ENCODE measurements at regions not wholly inside any gene's neighbourhood (a gene's known extent, or its start where the extent isn't known, plus 50 kb on each side); places are given as distances from the start of the nearest gene placed in this dataset.

DNA sequence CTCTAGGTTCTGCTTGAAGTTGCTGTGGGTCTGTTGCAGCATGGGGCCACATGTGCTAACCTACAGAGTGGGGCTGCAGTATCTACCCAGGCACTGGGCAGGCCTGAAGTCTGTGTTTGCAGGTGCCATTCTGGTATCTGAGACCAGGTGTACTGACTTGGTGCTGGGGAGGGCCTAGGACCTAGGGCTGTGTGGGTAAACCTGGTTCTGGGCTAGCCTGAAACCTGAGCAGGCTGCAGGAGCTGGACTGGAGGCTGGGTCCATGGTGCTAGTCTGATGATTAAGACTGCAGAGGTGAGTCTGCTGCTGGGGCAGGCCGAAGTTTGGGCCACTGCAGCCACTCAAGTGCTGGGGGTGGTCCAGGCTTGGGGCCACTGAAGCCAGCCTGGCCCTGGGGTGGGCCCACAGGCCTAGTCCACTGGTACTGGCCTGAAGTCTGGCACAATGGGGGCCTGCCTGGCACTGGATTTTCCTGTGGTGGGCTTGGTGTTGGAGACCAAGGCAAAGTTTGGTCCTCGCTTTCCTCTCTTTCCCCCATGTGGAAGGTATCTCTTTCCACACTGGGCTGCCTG is 310.6 kb downstream of the NDFIP2 start:
- no peaks in the 10 kb centered on the region for H3K27me3 ChIP-seq
- H3K4me3 ChIP-seq (ENCODE audit: low read depth, low read length) = no peak overlapping the region
- no peaks in the 10 kb centered on the region; the same call in 1 of the 2 replicates for H3K9me3 ChIP-seq
- no peaks in the 10 kb centered on the region for H3K36me3 ChIP-seq
- TF ChIP-seq, protein P1, sequence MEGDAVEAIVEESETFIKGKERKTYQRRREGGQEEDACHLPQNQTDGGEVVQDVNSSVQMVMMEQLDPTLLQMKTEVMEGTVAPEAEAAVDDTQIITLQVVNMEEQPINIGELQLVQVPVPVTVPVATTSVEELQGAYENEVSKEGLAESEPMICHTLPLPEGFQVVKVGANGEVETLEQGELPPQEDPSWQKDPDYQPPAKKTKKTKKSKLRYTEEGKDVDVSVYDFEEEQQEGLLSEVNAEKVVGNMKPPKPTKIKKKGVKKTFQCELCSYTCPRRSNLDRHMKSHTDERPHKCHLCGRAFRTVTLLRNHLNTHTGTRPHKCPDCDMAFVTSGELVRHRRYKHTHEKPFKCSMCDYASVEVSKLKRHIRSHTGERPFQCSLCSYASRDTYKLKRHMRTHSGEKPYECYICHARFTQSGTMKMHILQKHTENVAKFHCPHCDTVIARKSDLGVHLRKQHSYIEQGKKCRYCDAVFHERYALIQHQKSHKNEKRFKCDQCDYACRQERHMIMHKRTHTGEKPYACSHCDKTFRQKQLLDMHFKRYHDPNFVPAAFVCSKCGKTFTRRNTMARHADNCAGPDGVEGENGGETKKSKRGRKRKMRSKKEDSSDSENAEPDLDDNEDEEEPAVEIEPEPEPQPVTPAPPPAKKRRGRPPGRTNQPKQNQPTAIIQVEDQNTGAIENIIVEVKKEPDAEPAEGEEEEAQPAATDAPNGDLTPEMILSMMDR (IDR thresholded peaks at IDR 0.05; ENCODE audit: low read depth, low read length) = no peak
- DNase-seq = no peak
- H3K4me1 ChIP-seq = peaks cover 7% of the 10 kb centered on the region

DNA sequence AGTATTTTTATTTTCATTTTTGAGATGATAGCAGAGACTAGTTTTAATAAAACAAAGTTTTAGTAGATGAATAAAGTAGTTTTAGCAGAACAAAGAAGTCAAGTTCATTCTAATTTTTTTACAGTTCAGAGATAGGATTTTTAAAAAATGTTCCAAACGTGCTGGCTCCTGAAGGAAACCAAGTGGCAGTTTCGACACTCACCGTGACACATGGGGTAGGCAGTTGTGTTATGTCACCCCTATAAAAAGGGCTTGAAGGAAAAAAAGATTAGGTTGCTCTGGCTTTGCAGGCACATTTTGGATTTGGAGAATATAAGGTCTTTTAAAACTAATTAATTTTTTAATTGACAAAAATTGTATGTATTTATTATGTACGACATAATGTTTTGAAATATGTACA is 305.2 kb downstream of the NDFIP2 start:
- Histone ChIP-seq H3K27me3 (no peaks in the 10 kb centered on the region), H3K4me3 (ENCODE audit: low read depth, low read length) (no peak overlapping the region), H3K36me3 (no peaks in the 10 kb centered on the region), H3K4me1 (peaks cover 8% of the 10 kb centered on the region), H3K9me3 (no peaks in the 10 kb centered on the region; the same call in 1 of the 2 replicates)
- TF ChIP-seq, protein P1 (IDR thresholded peaks at IDR 0.05; ENCODE audit: low read depth, low read length) = no peak
- no peak for DNase-seq

DNA sequence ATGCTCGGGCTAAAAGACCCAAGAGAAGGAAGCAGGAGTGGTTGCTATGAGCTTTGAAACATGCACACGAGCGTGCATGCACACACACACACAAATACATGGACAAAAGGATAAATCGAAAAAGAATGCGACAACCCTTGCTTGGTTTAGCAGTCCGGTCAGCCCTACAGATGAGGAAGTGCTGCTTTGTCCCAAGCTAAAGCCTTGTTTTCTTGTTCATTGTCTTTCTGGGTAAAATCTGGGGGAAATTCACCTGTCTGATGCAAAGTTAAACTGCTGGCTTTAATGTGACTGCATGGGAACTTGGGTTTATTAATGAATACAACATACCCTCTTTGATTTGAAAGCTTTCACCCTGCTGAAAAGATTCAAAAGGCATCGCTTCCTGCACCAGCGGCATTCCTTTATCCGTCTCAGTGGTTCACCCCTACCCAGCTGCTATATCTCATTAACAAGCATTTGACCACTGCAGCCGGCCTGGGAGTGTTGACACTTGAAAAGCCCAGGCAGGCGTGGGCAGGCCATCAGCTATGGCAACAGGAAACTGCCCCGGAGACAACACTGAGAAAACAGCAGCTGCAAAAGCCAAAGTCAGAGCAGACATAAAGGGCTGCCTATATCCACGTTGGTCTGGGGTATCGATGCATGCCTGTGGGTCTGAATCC is 301.7 kb downstream of the NDFIP2 start:
- Histone ChIP-seq H3K9me3 (no peaks in the 10 kb centered on the region), H3K27me3 (no peaks in the 10 kb centered on the region), H3K36me3 (no peaks in the 10 kb centered on the region), H3K4me1 (peaks cover 8% of the 10 kb centered on the region), H3K4me3 (ENCODE audit: low read depth, low read length) (no peak overlapping the region)
- DNase-seq = no peak
- TF ChIP-seq, protein P1 (IDR thresholded peaks at IDR 0.05; ENCODE audit: low read depth, low read length) = no peak

DNA sequence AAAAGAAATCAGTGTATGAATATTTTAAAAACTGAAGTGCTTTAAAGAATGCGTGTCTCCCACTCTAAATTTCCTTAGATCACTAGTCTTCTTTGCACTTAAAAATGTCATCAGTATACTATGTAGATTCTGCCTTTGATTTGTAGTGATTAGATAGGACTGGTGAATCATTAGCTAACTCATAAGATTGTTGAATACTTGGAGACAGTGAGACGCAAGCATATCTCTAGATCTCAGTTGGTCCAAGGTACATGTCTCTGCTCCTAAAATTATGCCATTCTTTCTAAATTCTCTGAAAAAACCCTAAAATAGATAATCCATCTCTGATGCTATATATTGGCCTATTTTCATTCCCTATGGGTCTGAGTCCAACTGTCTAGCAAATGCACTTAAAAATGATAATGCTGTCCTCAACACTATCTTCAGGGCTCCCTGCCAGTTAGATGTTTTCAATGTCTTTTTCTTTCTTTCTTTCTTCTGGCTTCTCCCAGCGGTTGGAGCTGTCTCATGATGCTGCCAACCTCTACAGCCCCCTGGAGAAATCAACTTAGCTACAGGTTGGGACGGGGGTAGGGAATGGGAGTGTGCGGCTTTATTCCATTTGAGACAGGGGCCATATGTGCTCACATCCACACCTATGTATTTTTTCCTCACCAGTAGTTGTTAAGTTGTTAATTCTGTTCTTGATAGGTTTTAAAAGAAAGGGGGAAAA is 301.0 kb downstream of the NDFIP2 start:
- Histone ChIP-seq H3K4me1 (peaks cover 12% of the 10 kb centered on the region), H3K27me3 (no peaks in the 10 kb centered on the region), H3K36me3 (no peaks in the 10 kb centered on the region), H3K4me3 (ENCODE audit: low read depth, low read length) (no peak overlapping the region), H3K9me3 (no peaks in the 10 kb centered on the region)
- TF ChIP-seq, protein P1 (IDR thresholded peaks at IDR 0.05; ENCODE audit: low read depth, low read length) = no peak
- DNase-seq = no peak

DNA sequence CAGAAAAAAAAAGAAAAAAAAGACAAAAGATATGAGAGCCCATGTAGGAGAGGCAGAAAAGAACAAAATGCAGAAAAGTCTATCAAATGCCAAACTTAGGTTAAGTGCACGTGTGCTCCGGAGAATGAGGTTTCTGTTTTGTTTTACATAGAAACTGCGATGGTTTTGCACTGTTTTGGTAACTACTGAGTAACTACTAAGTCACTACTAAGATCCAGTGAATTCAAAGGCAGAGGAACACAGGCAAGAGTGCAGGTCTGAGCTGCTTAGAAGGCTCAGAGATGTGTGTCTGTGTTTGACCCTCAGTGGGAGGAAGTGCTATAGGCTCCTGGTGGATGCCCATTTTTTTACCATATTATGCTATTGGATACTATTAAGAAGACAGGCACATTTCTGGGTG is 299.3 kb downstream of the NDFIP2 start:
- H3K4me1 ChIP-seq = peaks cover 24% of the 10 kb centered on the region
- H3K4me3 ChIP-seq (ENCODE audit: low read depth, low read length) = no peak overlapping the region
- no peaks in the 10 kb centered on the region for H3K27me3 ChIP-seq
- H3K9me3 ChIP-seq = no peaks in the 10 kb centered on the region
- no peaks in the 10 kb centered on the region for H3K36me3 ChIP-seq
- TF ChIP-seq, protein P1 (IDR thresholded peaks at IDR 0.05; ENCODE audit: low read depth, low read length) = no peak
- no peak for DNase-seq

DNA sequence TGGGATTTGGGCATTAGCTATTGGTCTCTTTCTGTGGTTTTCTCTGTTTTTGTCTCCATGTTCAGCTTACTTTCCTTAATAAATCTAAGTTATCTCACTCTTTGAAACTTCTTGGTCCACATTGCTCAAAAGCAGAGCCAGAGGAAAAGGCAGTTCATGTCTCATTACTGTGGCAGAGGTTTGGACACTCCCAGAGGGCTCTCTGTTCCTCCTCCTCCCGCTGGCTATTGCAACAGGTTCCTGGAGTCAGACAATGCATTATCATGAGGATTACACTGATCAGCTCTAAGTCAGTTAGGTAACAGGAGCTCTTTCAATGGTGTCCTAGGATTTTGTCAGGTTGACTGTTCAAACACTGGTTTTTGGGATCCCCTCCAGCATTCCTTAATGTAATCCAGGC is 298.8 kb downstream of the NDFIP2 start:
- Histone ChIP-seq H3K4me1 (peaks cover 24% of the 10 kb centered on the region), H3K36me3 (no peaks in the 10 kb centered on the region), H3K4me3 (ENCODE audit: low read depth, low read length) (no peak overlapping the region), H3K27me3 (no peaks in the 10 kb centered on the region), H3K9me3 (no peaks in the 10 kb centered on the region)
- no peak for DNase-seq
- TF ChIP-seq, protein P1 (IDR thresholded peaks at IDR 0.05; ENCODE audit: low read depth, low read length) = no peak

Measured in BE2C (cell line).